ENCODE measurements at regions not wholly inside any gene's neighbourhood (a gene's known extent, or its start where the extent isn't known, plus 50 kb on each side); places are given as distances from the start of the nearest gene placed in this dataset.

GRCh38 chr2:122955776-122956175, 1069.3 kb upstream of the CNTNAP5 start:
- TF ChIP-seq, protein P1, sequence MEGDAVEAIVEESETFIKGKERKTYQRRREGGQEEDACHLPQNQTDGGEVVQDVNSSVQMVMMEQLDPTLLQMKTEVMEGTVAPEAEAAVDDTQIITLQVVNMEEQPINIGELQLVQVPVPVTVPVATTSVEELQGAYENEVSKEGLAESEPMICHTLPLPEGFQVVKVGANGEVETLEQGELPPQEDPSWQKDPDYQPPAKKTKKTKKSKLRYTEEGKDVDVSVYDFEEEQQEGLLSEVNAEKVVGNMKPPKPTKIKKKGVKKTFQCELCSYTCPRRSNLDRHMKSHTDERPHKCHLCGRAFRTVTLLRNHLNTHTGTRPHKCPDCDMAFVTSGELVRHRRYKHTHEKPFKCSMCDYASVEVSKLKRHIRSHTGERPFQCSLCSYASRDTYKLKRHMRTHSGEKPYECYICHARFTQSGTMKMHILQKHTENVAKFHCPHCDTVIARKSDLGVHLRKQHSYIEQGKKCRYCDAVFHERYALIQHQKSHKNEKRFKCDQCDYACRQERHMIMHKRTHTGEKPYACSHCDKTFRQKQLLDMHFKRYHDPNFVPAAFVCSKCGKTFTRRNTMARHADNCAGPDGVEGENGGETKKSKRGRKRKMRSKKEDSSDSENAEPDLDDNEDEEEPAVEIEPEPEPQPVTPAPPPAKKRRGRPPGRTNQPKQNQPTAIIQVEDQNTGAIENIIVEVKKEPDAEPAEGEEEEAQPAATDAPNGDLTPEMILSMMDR (IDR thresholded peaks at IDR 0.05; ENCODE audit: low read depth, low read length), result no peak
- no peak for TF ChIP-seq POLR2A (IDR thresholded peaks at IDR 0.05; ENCODE audit: extremely low read depth, insufficient read length)
- TF ChIP-seq, protein P2, sequence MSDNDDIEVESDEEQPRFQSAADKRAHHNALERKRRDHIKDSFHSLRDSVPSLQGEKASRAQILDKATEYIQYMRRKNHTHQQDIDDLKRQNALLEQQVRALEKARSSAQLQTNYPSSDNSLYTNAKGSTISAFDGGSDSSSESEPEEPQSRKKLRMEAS (IDR thresholded peaks at IDR 0.05; ENCODE audit: low read depth, low read length), result no peak
